Prostate gland (tissue), 2 donors: ENCODE measurements at regions not wholly inside any gene's neighbourhood (a gene's known extent, or its start where the extent isn't known, plus 50 kb on each side); places are given as distances from the start of the nearest gene placed in this dataset.

Experiments used
- DNase-seq: peaks from one replicate; pipeline ENCODE4 v3.0.0-alpha.2; 2019; ENCODE audit warnings: low spot score
- H3K27ac ChIP-seq, 2 donors: fragments of 200-600 bp; sonication (generic); 2 replicates each; pipeline ENCODE4 v1.5.1; 2017 to 2019
- H3K27me3 ChIP-seq: fragments of 200-600 bp; sonication (generic); replicated peaks from 2 replicates; pipeline ENCODE4 v1.5.1; 2019; ENCODE audit not compliant: insufficient read depth
- H3K36me3 ChIP-seq, 2 donors: fragments of 200-600 bp; sonication (generic); 1 replicate in 1 of 2; 2 replicates in 1 of 2; pipeline versions ENCODE4 v1.5.1 to v1.8.1; 2017 to 2019
- H3K4me1 ChIP-seq: fragments of 200-600 bp; sonication (generic); replicated peaks from 2 replicates; pipeline ENCODE4 v1.5.1; 2019
- H3K4me3 ChIP-seq, 2 donors: fragments of 200-600 bp; sonication (generic); 2 replicates each; pipeline ENCODE4 v1.5.1; 2017 to 2019
- H3K9me3 ChIP-seq: fragments of 200-600 bp; sonication (generic); 2 replicates; pipeline ENCODE4 v1.5.1; 2017
- POLR2A ChIP-seq: fragments of 450-650 bp; IDR thresholded peaks from one replicate; pipeline ENCODE4 v1.6.1; 2016; ENCODE audit warnings: antibody characterized with exemption, mild to moderate bottlenecking
- POLR2AphosphoS5 ChIP-seq: sonication (generic); formaldehyde crosslinking; IDR thresholded peaks from one replicate; pipeline ENCODE4 v1.6.1; 2017; ENCODE audit warnings: antibody characterized with exemption
- WGBS: methylation state at CpG from one replicate; pipeline ENCODE4 v1.1.5; 2018; 5-methylcytosine and 5-hydroxymethylcytosine counted together
- intact Hi-C: fragments of 100-400 bp; cut with DNase I; formaldehyde crosslinking; loops from one replicate; pipeline ENCODE4 v1.14.2; 2022
- TF ChIP-seq, protein P1 (sequence below), 4 experiments: fragments of 200-600 bp in 2 of 4; fragments of 450-650 bp in 2 of 4; sonication (generic) in 2 of 4; IDR thresholded peaks; 1 replicate in 3 of 4; 2 replicates in 1 of 4; pipeline ENCODE4 v1.5.1; 2016 to 2019; ENCODE audit warnings: antibody characterized with exemption in 4 of 4, mild to moderate bottlenecking in 2 of 4, moderate library complexity in 2 of 4

DNA sequence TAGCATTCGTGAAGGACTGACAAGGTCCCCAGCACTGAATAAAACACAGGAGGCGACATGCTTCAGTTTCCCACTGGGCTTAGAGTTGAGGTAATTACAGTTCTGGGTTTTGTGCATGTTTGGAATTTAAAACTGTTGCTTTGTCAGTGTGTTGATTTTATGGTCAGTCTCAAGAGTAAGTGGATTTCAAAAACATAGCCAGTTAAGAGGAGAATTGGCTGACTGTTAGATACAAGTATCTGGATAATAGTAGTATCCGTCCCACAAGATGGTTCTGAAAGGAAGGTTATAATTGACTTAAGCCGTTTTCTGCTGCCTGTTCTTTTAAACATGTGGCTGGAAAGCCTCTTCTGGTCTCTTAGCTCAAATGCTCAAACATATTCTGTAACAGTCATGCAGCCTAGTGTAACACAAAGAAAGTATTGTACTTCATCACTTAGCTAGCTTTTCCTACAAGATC, 170.9 kb downstream of the POLR1F start:
- Histone ChIP-seq H3K4me3 (no peak overlapping the region), H3K27ac (no peak overlapping the region), H3K36me3 (no peaks in the 10 kb centered on the region), H3K27me3 (no peaks in the 10 kb centered on the region), H3K4me1 (no peaks in the 10 kb centered on the region), H3K9me3 (no peaks in the 10 kb centered on the region)
- 32% methylated on average over 4 of the region's 4 CpGs for WGBS
- intact Hi-C loops = no loop called here
- no peak for DNase-seq
- no peak for TF ChIP-seq POLR2A
- no peak for TF ChIP-seq POLR2AphosphoS5
- TF ChIP-seq, protein P1, sequence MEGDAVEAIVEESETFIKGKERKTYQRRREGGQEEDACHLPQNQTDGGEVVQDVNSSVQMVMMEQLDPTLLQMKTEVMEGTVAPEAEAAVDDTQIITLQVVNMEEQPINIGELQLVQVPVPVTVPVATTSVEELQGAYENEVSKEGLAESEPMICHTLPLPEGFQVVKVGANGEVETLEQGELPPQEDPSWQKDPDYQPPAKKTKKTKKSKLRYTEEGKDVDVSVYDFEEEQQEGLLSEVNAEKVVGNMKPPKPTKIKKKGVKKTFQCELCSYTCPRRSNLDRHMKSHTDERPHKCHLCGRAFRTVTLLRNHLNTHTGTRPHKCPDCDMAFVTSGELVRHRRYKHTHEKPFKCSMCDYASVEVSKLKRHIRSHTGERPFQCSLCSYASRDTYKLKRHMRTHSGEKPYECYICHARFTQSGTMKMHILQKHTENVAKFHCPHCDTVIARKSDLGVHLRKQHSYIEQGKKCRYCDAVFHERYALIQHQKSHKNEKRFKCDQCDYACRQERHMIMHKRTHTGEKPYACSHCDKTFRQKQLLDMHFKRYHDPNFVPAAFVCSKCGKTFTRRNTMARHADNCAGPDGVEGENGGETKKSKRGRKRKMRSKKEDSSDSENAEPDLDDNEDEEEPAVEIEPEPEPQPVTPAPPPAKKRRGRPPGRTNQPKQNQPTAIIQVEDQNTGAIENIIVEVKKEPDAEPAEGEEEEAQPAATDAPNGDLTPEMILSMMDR (IDR thresholded peaks at IDR 0.05) = no peak

DNA sequence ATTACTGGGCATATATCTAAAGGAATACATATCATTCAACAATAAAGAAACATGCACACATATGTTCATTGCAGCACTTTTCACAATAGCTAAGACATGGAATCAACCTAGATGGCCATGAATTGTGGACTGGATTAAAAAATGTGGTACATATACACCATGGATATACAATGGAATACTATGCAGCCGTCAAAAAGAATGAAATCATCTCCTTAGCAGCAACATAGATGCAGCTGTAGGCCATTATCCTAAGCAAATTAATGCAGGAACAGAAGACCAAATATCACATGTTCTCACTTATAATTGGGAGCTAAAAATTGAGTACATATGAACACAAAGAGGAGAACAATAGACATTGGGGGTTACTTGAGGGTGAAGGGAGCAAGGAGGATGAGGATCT, 175.6 kb downstream of the POLR1F start:
- WGBS = 93% methylated on average over 1 of the region's 1 CpG
- intact Hi-C loops = no loop called here
- TF ChIP-seq, protein P1 (IDR thresholded peaks at IDR 0.05) = no peak
- TF ChIP-seq POLR2AphosphoS5 (no peak), POLR2A (no peak)

GRCh38 chr7:19530852-19531251, 178.0 kb downstream of the POLR1F start:
- no peak for TF ChIP-seq POLR2AphosphoS5
- TF ChIP-seq POLR2A = no peak
- TF ChIP-seq, protein P1 (IDR thresholded peaks at IDR 0.05) = no peak
- H3K36me3 ChIP-seq = no peaks in the 10 kb centered on the region
- intact Hi-C loops = no loop called here
- no peaks in the 10 kb centered on the region for H3K4me1 ChIP-seq
- no peak overlapping the region for H3K4me3 ChIP-seq
- H3K27ac ChIP-seq = no peak overlapping the region
- no peaks in the 10 kb centered on the region for H3K27me3 ChIP-seq
- WGBS = 82% methylated on average over 3 of the region's 3 CpGs
- no peaks in the 10 kb centered on the region for H3K9me3 ChIP-seq
- no peak for DNase-seq

More for the DNA sequence above, 175.6 kb downstream of the POLR1F start:
- H3K4me1 ChIP-seq = no peaks in the 10 kb centered on the region
- no peak overlapping the region for H3K27ac ChIP-seq
- no peak overlapping the region for H3K4me3 ChIP-seq
- no peaks in the 10 kb centered on the region for H3K9me3 ChIP-seq
- no peaks in the 10 kb centered on the region for H3K27me3 ChIP-seq
- H3K36me3 ChIP-seq = no peaks in the 10 kb centered on the region
- DNase-seq = no peak

GRCh38 chr7:19530261-19530660, 178.6 kb downstream of the POLR1F start:
- TF ChIP-seq POLR2AphosphoS5 = no peak
- TF ChIP-seq, protein P1 (IDR thresholded peaks at IDR 0.05) = no peak
- TF ChIP-seq POLR2A = no peak
- intact Hi-C loops = no loop called here
- no peak for DNase-seq
- H3K4me1 ChIP-seq = no peaks in the 10 kb centered on the region
- H3K27me3 ChIP-seq = no peaks in the 10 kb centered on the region
- H3K9me3 ChIP-seq = no peaks in the 10 kb centered on the region
- H3K4me3 ChIP-seq = no peak overlapping the region
- H3K36me3 ChIP-seq = no peaks in the 10 kb centered on the region
- no peak overlapping the region for H3K27ac ChIP-seq

DNA sequence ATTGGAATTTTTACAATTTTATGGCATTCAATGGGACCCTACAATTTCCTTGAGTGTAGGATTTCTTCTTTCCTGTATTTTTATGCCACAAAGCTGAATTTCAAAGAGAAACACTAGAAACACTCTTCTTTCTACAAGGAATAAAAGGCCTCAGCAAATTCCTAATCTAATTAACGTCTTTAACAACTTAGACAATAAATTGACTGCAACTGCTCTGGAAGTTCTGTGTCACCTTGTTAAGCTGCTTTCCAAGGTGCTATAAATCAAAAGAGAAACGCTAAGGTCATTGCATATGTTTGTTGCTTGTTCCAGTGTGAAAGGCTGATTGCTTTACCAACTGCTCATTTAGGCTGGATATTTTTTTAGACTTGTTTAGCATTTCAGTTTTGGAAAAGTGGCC, 182.2 kb downstream of the POLR1F start:
- H3K27me3 ChIP-seq = no peaks in the 10 kb centered on the region
- no peaks in the 10 kb centered on the region for H3K9me3 ChIP-seq
- no peak for DNase-seq
- no peaks in the 10 kb centered on the region for H3K4me1 ChIP-seq
- H3K4me3 ChIP-seq = no peak overlapping the region
- TF ChIP-seq POLR2AphosphoS5 (no peak), POLR2A (no peak)
- TF ChIP-seq, protein P1 (IDR thresholded peaks at IDR 0.05) = no peak
- H3K36me3 ChIP-seq = no peaks in the 10 kb centered on the region
- 6% methylated on average over 2 of the region's 2 CpGs for WGBS
- H3K27ac ChIP-seq = no peak overlapping the region
- intact Hi-C loops = no loop called here
